Uterus (tissue), 3 donors: ENCODE measurements at regions not wholly inside any gene's neighbourhood (a gene's known extent, or its start where the extent isn't known, plus 50 kb on each side); places are given as distances from the start of the nearest gene placed in this dataset.

Experiments used
- DNase-seq, 2 donors: peaks; one replicate each; pipeline ENCODE4 v3.0.0-alpha.2; 2019 to 2020
- H3K27ac ChIP-seq, 2 donors: fragments of 200-600 bp; sonication (generic); 1 replicate in 1 of 2; 2 replicates in 1 of 2; pipeline ENCODE4 v1.5.1; 2016 to 2018
- H3K27me3 ChIP-seq, 2 donors: fragments of 200-600 bp; sonication (generic); one replicate each; pipeline ENCODE4 v1.5.1; 2018 to 2019; ENCODE audit warnings: control low read depth in 1 of 2
- H3K36me3 ChIP-seq, 2 donors: fragments of 200-600 bp; sonication (generic); one replicate each; pipeline ENCODE4 v1.5.1; 2019; ENCODE audit warnings: control low read depth in 1 of 2
- H3K4me1 ChIP-seq, 2 donors: fragments of 200-600 bp; sonication (generic); one replicate each; pipeline ENCODE4 v1.5.1; 2018 to 2019; ENCODE audit warnings: control low read depth in 1 of 2
- H3K4me3 ChIP-seq, 2 donors: fragments of 200-600 bp; sonication (generic); 1 replicate in 1 of 2; 2 replicates in 1 of 2; pipeline ENCODE4 v1.5.1; 2018 to 2019; ENCODE audit warnings: mild to moderate bottlenecking in 1 of 2
- H3K9me3 ChIP-seq, 2 donors: fragments of 200-600 bp; sonication (generic); one replicate each; pipeline ENCODE4 v1.5.1; 2019; ENCODE audit warnings: control low read depth in 1 of 2
- CTCF ChIP-seq, 4 experiments: fragments of 200-600 bp in 2 of 4; fragments of 450-650 bp in 2 of 4; sonication (generic) in 2 of 4; IDR thresholded peaks; one replicate each; pipeline ENCODE4 v1.5.1; 2016 to 2019; ENCODE audit warnings: antibody characterized with exemption in 4 of 4, mild to moderate bottlenecking in 2 of 4, moderate library complexity in 1 of 4
- POLR2A ChIP-seq, 2 donors: fragments of 450-650 bp; IDR thresholded peaks; one replicate each; pipeline ENCODE4 v1.6.1; 2016; ENCODE audit warnings: antibody characterized with exemption in 2 of 2, mild to moderate bottlenecking in 1 of 2, moderate library complexity in 1 of 2
- intact Hi-C: fragments of 100-400 bp; cut with DNase I; formaldehyde crosslinking; loops from one replicate; pipeline ENCODE4 v1.15.1; 2023; ENCODE audit warnings: low total_unique reads
- donor health status: DM: yes; HTN: yes; CAD: no.

- Histone ChIP-seq H3K36me3 (no peaks in the 10 kb centered on the region), H3K4me1 (no peaks in the 10 kb centered on the region), H3K27me3 (no peaks in the 10 kb centered on the region), H3K27ac (no peak overlapping the region), H3K4me3 (no peak overlapping the region), H3K9me3 (no peaks in the 10 kb centered on the region)
- DNase-seq = no peak
- intact Hi-C loops = no loop called here
- TF ChIP-seq POLR2A (IDR thresholded peaks at IDR 0.05) (no peak), CTCF (IDR thresholded peaks at IDR 0.05) (no peak)
Measured at GRCh38 chr13:70384156-70384555, 275.9 kb upstream of the KLHL1 start.

- H3K4me3 ChIP-seq = no peak overlapping the region
- no peaks in the 10 kb centered on the region for H3K36me3 ChIP-seq
- H3K27ac ChIP-seq = no peak overlapping the region
- no peak for TF ChIP-seq POLR2A (IDR thresholded peaks at IDR 0.05)
- no peak for TF ChIP-seq CTCF (IDR thresholded peaks at IDR 0.05)
- no peaks in the 10 kb centered on the region for H3K27me3 ChIP-seq
- DNase-seq = no peak
- intact Hi-C loops = no loop called here
- H3K9me3 ChIP-seq = no peaks in the 10 kb centered on the region
- no peaks in the 10 kb centered on the region for H3K4me1 ChIP-seq
Measured at GRCh38 chr13:70380809-70381208, 272.6 kb upstream of the KLHL1 start.

DNA sequence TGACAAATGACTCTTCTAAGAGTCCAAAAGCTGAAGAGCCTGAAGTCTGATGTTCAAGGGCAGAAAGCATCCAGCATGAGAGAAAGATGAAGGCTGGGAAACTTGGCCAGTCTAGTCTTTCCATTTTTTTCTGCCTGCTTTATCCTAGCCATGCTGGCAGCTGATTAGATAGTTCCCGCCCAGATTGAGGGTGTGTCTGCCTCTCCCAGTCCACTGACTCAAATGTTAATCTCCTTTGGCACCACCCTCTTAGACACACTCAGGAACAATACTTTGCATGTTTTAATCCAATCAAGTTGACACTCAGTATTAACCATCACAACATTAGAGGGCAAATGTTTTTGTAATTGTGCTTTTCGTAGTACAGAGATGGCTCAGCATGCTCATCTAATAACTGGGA, 267.5 kb upstream of the KLHL1 start:
- no peaks in the 10 kb centered on the region for H3K27me3 ChIP-seq
- H3K9me3 ChIP-seq = no peaks in the 10 kb centered on the region
- H3K27ac ChIP-seq = no peak overlapping the region
- no peaks in the 10 kb centered on the region for H3K4me1 ChIP-seq
- DNase-seq = no peak
- H3K4me3 ChIP-seq = no peak overlapping the region
- intact Hi-C loops = no loop called here
- TF ChIP-seq POLR2A (IDR thresholded peaks at IDR 0.05) (no peak), CTCF (IDR thresholded peaks at IDR 0.05) (no peak)
- no peaks in the 10 kb centered on the region for H3K36me3 ChIP-seq

DNA sequence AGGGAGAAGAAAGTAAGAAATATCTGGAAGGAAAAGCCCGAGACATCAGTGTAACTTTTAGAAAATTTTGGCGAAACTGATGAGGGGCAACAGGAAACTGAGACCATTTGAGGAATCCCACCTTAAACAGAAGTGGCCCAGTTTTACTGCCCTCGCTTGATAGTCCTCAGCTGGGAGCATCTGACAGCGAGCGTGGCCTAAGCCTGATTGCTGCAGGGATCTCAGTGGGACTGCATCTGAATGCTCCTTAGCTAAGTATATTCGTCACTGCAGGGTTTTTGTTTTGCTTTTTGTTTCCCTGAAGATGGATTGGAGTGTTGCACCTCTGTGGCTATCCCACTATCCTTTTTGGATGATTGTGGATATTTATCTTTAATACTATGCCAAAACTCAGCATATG, 262.7 kb upstream of the KLHL1 start:
- intact Hi-C loops = no loop called here
- no peak for DNase-seq
- Histone ChIP-seq H3K27ac (no peak overlapping the region), H3K4me3 (no peak overlapping the region), H3K9me3 (no peaks in the 10 kb centered on the region), H3K27me3 (no peaks in the 10 kb centered on the region), H3K36me3 (no peaks in the 10 kb centered on the region), H3K4me1 (no peaks in the 10 kb centered on the region)
- TF ChIP-seq CTCF (IDR thresholded peaks at IDR 0.05) (no peak), POLR2A (IDR thresholded peaks at IDR 0.05) (no peak)

DNA sequence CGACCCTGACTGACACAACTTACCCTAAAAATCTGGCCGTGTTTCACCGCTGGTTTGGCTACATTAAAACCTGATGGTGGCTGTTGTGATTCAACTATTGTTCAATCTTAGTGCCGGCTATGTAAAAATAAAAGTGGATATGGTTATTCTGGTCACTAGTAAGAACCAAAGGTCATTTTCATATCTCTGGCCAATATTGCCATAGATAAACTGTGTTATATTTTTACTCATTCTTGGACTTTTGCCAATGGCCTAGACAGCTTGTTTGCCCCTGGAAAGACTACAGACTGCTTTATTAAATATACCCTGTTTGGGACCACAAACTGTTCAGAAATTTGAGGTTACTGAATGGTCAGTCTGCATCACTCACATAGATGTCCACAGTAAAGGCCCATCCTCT, 258.5 kb upstream of the KLHL1 start:
- Histone ChIP-seq H3K9me3 (no peaks in the 10 kb centered on the region), H3K4me1 (no peaks in the 10 kb centered on the region), H3K4me3 (no peak overlapping the region), H3K27me3 (no peaks in the 10 kb centered on the region), H3K36me3 (no peaks in the 10 kb centered on the region), H3K27ac (no peak overlapping the region)
- no peak for TF ChIP-seq POLR2A (IDR thresholded peaks at IDR 0.05)
- TF ChIP-seq CTCF (IDR thresholded peaks at IDR 0.05) = no peak
- intact Hi-C loops = no loop called here
- no peak for DNase-seq
